ENCODE measurements at regions not wholly inside any gene's neighbourhood (a gene's known extent, or its start where the extent isn't known, plus 50 kb on each side); places are given as distances from the start of the nearest gene placed in this dataset.

- TF ChIP-seq TCF12 (IDR thresholded peaks at IDR 0.05; ENCODE audit: low read depth) (no peak), TAF1 (IDR thresholded peaks at IDR 0.05; ENCODE audit: low read depth) (no peak), FOXM1 (IDR thresholded peaks at IDR 0.05; ENCODE audit: borderline replicate concordance, low read depth) (no peak), EP300 (IDR thresholded peaks at IDR 0.05; ENCODE audit: borderline replicate concordance) (no peak), TEAD4 (IDR thresholded peaks at IDR 0.05) (no peak), CEBPB (IDR thresholded peaks at IDR 0.05) (no peak), EGR1 (IDR thresholded peaks at IDR 0.05) (no peak), NFIC (IDR thresholded peaks at IDR 0.05) (no peak), USF1 (IDR thresholded peaks at IDR 0.05) (no peak), YY1 (IDR thresholded peaks at IDR 0.05; ENCODE audit: low read depth) (no peak), CREB1 (IDR thresholded peaks at IDR 0.05; ENCODE audit: low read depth) (no peak), RAD21 (IDR thresholded peaks at IDR 0.05; ENCODE audit: low read depth) (no peak), REST (IDR thresholded peaks at IDR 0.05; ENCODE audit: low read depth) (no peak), ZBTB7A (IDR thresholded peaks at IDR 0.05; ENCODE audit: low read depth) (no peak), MAX (IDR thresholded peaks at IDR 0.05) (no peak)
Observed at GRCh38 chr9:82547995-82548394, 514.9 kb downstream of the RASEF start.

- TF ChIP-seq RAD21 (IDR thresholded peaks at IDR 0.05; ENCODE audit: low read depth) (peak; percentile 10; the same call in 1 of the 2 replicates), ZBTB7A (IDR thresholded peaks at IDR 0.05; ENCODE audit: low read depth) (no peak)
Observed at GRCh38 chr9:82549174-82549821, 513.6 kb downstream of the RASEF start.

GRCh38 chr9:82552784-82553183 lies 510.2 kb downstream of the RASEF start:
- TF ChIP-seq MAX (IDR thresholded peaks at IDR 0.05) (no peak), REST (IDR thresholded peaks at IDR 0.05; ENCODE audit: low read depth) (no peak), USF1 (IDR thresholded peaks at IDR 0.05) (no peak), TEAD4 (IDR thresholded peaks at IDR 0.05) (no peak)

GRCh38 chr9:82553654-82554366 lies 509.1 kb downstream of the RASEF start:
- TF ChIP-seq NFIC (IDR thresholded peaks at IDR 0.05) (no peak), TAF1 (IDR thresholded peaks at IDR 0.05; ENCODE audit: low read depth) (no peak), FOXM1 (IDR thresholded peaks at IDR 0.05; ENCODE audit: borderline replicate concordance, low read depth) (no peak), REST (IDR thresholded peaks at IDR 0.05; ENCODE audit: low read depth) (no peak), TEAD4 (IDR thresholded peaks at IDR 0.05) (no peak), YY1 (IDR thresholded peaks at IDR 0.05; ENCODE audit: low read depth) (no peak), EP300 (IDR thresholded peaks at IDR 0.05; ENCODE audit: borderline replicate concordance) (no peak), ZBTB7A (IDR thresholded peaks at IDR 0.05; ENCODE audit: low read depth) (no peak)

GRCh38 chr9:82554381-82554780 lies 508.6 kb downstream of the RASEF start:
- TF ChIP-seq CREB1 (IDR thresholded peaks at IDR 0.05; ENCODE audit: low read depth) (no peak), FOXM1 (IDR thresholded peaks at IDR 0.05; ENCODE audit: borderline replicate concordance, low read depth) (no peak), EGR1 (IDR thresholded peaks at IDR 0.05) (no peak), CEBPB (IDR thresholded peaks at IDR 0.05) (no peak), TEAD4 (IDR thresholded peaks at IDR 0.05) (no peak), EP300 (IDR thresholded peaks at IDR 0.05; ENCODE audit: borderline replicate concordance) (no peak), MAX (IDR thresholded peaks at IDR 0.05) (no peak), NFIC (IDR thresholded peaks at IDR 0.05) (no peak), REST (IDR thresholded peaks at IDR 0.05; ENCODE audit: low read depth) (no peak), ZBTB7A (IDR thresholded peaks at IDR 0.05; ENCODE audit: low read depth) (no peak), RAD21 (IDR thresholded peaks at IDR 0.05; ENCODE audit: low read depth) (no peak), TAF1 (IDR thresholded peaks at IDR 0.05; ENCODE audit: low read depth) (no peak), USF1 (IDR thresholded peaks at IDR 0.05) (no peak), TCF12 (IDR thresholded peaks at IDR 0.05; ENCODE audit: low read depth) (no peak), YY1 (IDR thresholded peaks at IDR 0.05; ENCODE audit: low read depth) (no peak)

Measured in Ishikawa (cell line).